ENCODE measurements at regions not wholly inside any gene's neighbourhood (a gene's known extent, or its start where the extent isn't known, plus 50 kb on each side); places are given as distances from the start of the nearest gene placed in this dataset.

GRCh38 chr4:15349531-15349935 is 78.3 kb upstream of the C1QTNF7 start:
- TF ChIP-seq POLR2AphosphoS5 (IDR thresholded peaks at IDR 0.05) (no peak), CTCF (IDR thresholded peaks at IDR 0.05) (no peak), POLR2A (IDR thresholded peaks at IDR 0.05) (no peak)
